ENCODE measurements at regions not wholly inside any gene's neighbourhood (a gene's known extent, or its start where the extent isn't known, plus 50 kb on each side); places are given as distances from the start of the nearest gene placed in this dataset.
A peak's percentile ranks its signal among the peaks of the same experiment; 100 is the strongest.

DNA sequence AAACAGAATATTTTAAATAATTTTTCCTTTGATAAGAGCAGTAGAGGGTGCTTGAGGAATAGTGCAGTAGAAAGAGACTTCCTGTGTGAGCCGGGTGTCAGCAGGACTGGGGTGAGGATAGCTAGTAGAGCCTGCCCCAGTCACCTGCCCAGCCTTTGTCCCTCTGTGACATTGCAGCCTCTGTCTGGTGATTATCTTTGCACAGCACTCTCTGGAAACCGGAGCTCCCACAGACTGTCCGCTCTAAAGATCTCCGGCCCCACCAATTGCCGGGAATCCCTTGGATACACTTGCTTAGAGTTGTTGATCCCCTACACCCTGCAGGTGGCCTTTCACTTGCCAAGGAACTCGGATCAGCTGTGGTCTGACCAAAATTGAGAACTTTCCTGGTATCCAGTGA is 1081.3 kb upstream of the TMEFF2 start:
- TF ChIP-seq, protein P1, sequence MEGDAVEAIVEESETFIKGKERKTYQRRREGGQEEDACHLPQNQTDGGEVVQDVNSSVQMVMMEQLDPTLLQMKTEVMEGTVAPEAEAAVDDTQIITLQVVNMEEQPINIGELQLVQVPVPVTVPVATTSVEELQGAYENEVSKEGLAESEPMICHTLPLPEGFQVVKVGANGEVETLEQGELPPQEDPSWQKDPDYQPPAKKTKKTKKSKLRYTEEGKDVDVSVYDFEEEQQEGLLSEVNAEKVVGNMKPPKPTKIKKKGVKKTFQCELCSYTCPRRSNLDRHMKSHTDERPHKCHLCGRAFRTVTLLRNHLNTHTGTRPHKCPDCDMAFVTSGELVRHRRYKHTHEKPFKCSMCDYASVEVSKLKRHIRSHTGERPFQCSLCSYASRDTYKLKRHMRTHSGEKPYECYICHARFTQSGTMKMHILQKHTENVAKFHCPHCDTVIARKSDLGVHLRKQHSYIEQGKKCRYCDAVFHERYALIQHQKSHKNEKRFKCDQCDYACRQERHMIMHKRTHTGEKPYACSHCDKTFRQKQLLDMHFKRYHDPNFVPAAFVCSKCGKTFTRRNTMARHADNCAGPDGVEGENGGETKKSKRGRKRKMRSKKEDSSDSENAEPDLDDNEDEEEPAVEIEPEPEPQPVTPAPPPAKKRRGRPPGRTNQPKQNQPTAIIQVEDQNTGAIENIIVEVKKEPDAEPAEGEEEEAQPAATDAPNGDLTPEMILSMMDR (IDR thresholded peaks at IDR 0.05; ENCODE audit: borderline replicate concordance, extremely low read depth, insufficient read depth) = no peak
- DNase-seq (no peak), FAIRE-seq (no peak)
- H3K4me3 ChIP-seq (ENCODE audit: low read length in 3 of 3) = no peak overlapping the region
- no peaks in the 10 kb centered on the region for H3K27me3 ChIP-seq (ENCODE audit: control insufficient read depth, insufficient read depth, low read length)
- H3K9ac ChIP-seq (ENCODE audit: low read length in 3 of 3) = no peak overlapping the region
- intact Hi-C loops (cut with DNase I) = no loop called here
- H3K27ac ChIP-seq (ENCODE audit: low read depth in 2 of 2, low read length in 2 of 2) = no peak overlapping the region
- H3K4me1 ChIP-seq (ENCODE audit: control insufficient read depth in 2 of 3, insufficient read depth in 2 of 3, low read depth in 1 of 3, low read length in 3 of 3) = no peaks in the 10 kb centered on the region
- no peaks in the 10 kb centered on the region for H3K36me3 ChIP-seq (ENCODE audit: control insufficient read depth in 2 of 3, insufficient read depth in 3 of 3, low read length in 3 of 3)
- no peaks in the 10 kb centered on the region for H3K9me3 ChIP-seq (ENCODE audit: control insufficient read depth in 2 of 3, insufficient read depth in 1 of 3, low read length in 3 of 3)

DNA sequence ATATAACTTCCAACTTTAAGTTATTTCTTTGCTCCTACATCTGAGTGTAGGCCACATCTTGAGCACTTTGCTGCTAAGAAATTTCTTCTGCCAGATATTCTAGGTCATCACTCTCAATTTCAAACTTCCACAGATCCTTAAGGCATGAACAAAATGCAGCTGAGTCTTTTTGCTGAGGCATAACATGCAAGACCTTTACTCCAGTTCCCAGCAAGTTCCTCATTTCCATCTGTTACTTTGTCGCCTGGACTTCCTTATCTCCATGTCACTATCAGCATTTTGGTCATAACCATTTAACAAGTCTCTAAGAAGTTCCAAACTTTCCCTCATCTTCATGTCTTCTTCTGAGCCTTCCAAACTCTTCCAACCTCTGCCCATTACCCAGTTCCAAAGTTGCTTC is 1077.3 kb upstream of the TMEFF2 start:
- no peak overlapping the region for H3K4me3 ChIP-seq (ENCODE audit: low read length in 3 of 3)
- no peaks in the 10 kb centered on the region for H3K36me3 ChIP-seq (ENCODE audit: control insufficient read depth in 2 of 3, insufficient read depth in 3 of 3, low read length in 3 of 3)
- no peak overlapping the region for H3K9ac ChIP-seq (ENCODE audit: low read length in 3 of 3)
- FAIRE-seq (no peak), DNase-seq (no peak)
- no peaks in the 10 kb centered on the region for H3K9me3 ChIP-seq (ENCODE audit: control insufficient read depth in 2 of 3, insufficient read depth in 1 of 3, low read length in 3 of 3)
- H3K4me1 ChIP-seq (ENCODE audit: control insufficient read depth in 2 of 3, insufficient read depth in 2 of 3, low read depth in 1 of 3, low read length in 3 of 3) = no peaks in the 10 kb centered on the region
- H3K27ac ChIP-seq (ENCODE audit: low read depth in 2 of 2, low read length in 2 of 2) = no peak overlapping the region
- intact Hi-C loops (cut with DNase I) = no loop called here
- no peaks in the 10 kb centered on the region for H3K27me3 ChIP-seq (ENCODE audit: control insufficient read depth, insufficient read depth, low read length)
- TF ChIP-seq, protein P1 (IDR thresholded peaks at IDR 0.05; ENCODE audit: borderline replicate concordance, extremely low read depth, insufficient read depth) = no peak

DNA sequence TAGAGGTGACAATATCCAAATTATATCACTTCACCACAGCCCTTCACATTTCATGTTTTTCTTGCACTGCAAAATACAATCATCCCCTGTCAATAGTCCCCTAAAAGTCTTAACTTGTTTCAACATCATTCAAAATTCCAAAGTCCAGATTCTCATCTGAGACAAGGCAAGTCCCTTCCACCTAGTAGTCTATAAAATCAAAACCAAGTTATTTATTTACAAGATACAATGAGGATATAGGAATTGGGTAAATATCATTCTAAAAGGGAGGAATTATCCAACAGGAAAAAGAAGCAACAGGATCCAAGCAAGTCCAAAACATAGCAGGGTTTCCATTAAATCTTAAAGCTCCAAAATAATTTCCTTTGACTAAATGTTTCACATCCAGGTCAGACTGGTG is 1076.1 kb upstream of the TMEFF2 start:
- no peak for FAIRE-seq
- Histone ChIP-seq H3K27me3 (ENCODE audit: control insufficient read depth, insufficient read depth, low read length) (no peaks in the 10 kb centered on the region), H3K4me3 (ENCODE audit: low read length in 3 of 3) (no peak overlapping the region), H3K27ac (ENCODE audit: low read depth in 2 of 2, low read length in 2 of 2) (no peak overlapping the region), H3K4me1 (ENCODE audit: control insufficient read depth in 2 of 3, insufficient read depth in 2 of 3, low read depth in 1 of 3, low read length in 3 of 3) (no peaks in the 10 kb centered on the region), H3K9ac (ENCODE audit: low read length in 3 of 3) (no peak overlapping the region), H3K36me3 (ENCODE audit: control insufficient read depth in 2 of 3, insufficient read depth in 3 of 3, low read length in 3 of 3) (no peaks in the 10 kb centered on the region), H3K9me3 (ENCODE audit: control insufficient read depth in 2 of 3, insufficient read depth in 1 of 3, low read length in 3 of 3) (no peaks in the 10 kb centered on the region)
- intact Hi-C loops (cut with DNase I) = no loop called here
- TF ChIP-seq, protein P1 (IDR thresholded peaks at IDR 0.05; ENCODE audit: borderline replicate concordance, extremely low read depth, insufficient read depth) = no peak
- no peak for DNase-seq

DNA sequence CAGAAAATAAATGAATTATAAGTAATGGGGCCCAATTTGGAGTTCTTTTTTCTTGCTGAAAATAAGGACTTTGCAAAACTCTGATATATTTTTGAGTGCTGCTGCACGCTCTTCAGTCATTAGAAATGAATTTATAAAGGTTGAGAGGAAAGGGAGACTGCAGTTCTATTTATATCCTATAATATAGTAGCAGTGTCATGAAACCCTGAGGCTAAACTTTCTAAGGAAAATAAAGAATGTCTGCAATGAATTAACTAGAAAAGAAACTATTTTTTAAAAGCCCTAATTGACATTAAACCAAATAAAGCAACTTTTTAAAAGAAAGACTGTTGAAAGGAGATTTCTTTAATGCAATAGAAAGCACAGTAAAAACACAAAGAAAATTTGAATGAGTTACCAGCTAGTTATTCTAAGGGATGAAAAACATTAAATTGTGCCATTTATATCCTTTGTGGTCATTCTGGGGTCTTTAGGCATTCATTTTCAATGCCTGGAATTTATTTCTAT is 1072.8 kb upstream of the TMEFF2 start:
- no peaks in the 10 kb centered on the region for H3K36me3 ChIP-seq (ENCODE audit: control insufficient read depth in 2 of 3, insufficient read depth in 3 of 3, low read length in 3 of 3)
- no peaks in the 10 kb centered on the region for H3K9me3 ChIP-seq (ENCODE audit: control insufficient read depth in 2 of 3, insufficient read depth in 1 of 3, low read length in 3 of 3)
- H3K27ac ChIP-seq (ENCODE audit: low read depth in 2 of 2, low read length in 2 of 2) = no peak overlapping the region
- FAIRE-seq (no peak), DNase-seq (peak in 2 of 5 donors; percentile 2 to 8)
- no peaks in the 10 kb centered on the region for H3K4me1 ChIP-seq (ENCODE audit: control insufficient read depth in 2 of 3, insufficient read depth in 2 of 3, low read depth in 1 of 3, low read length in 3 of 3)
- H3K27me3 ChIP-seq (ENCODE audit: control insufficient read depth, insufficient read depth, low read length) = no peaks in the 10 kb centered on the region
- TF ChIP-seq, protein P1 (IDR thresholded peaks at IDR 0.05; ENCODE audit: borderline replicate concordance, extremely low read depth, insufficient read depth) = no peak
- intact Hi-C loops (cut with DNase I) = no loop called here
- no peak overlapping the region for H3K9ac ChIP-seq (ENCODE audit: low read length in 3 of 3)
- no peak overlapping the region for H3K4me3 ChIP-seq (ENCODE audit: low read length in 3 of 3)
